NT2/D1 (cell line): ENCODE measurements at regions not wholly inside any gene's neighbourhood (a gene's known extent, or its start where the extent isn't known, plus 50 kb on each side); places are given as distances from the start of the nearest gene placed in this dataset.
A peak's percentile ranks its signal among the peaks of the same experiment; 100 is the strongest.

Experiments
- DNase-seq: peaks from one replicate; pipeline ENCODE4 v3.0.0-alpha.2; 2011; ENCODE audit warnings: low read depth, low spot score
- H3K27me3 ChIP-seq: 2 replicates; pipeline ENCODE4 v1.6.0; 2011; ENCODE audit warnings: mild to moderate bottlenecking; ENCODE audit not compliant: insufficient read length, insufficient read depth
- H3K36me3 ChIP-seq: 2 replicates; pipeline ENCODE4 v1.6.1; 2011; ENCODE audit warnings: mild to moderate bottlenecking, low read length, mixed read lengths; ENCODE audit not compliant: insufficient read depth, insufficient read length
- H3K4me1 ChIP-seq: 2 replicates; pipeline ENCODE4 v1.5.1; 2011; ENCODE audit not compliant: insufficient read depth, insufficient read length
- H3K4me3 ChIP-seq: 2 replicates; pipeline ENCODE4 v1.5.1; 2011; ENCODE audit warnings: low read depth; ENCODE audit not compliant: insufficient read length
- H3K9ac ChIP-seq: 2 replicates; pipeline ENCODE4 v1.6.0; 2011; ENCODE audit warnings: low read depth; ENCODE audit not compliant: insufficient read length
- H3K9me3 ChIP-seq: 2 replicates; pipeline ENCODE4 v1.5.1; 2011; ENCODE audit warnings: mild to moderate bottlenecking, low read length; ENCODE audit not compliant: insufficient read depth
- SUZ12 ChIP-seq: IDR thresholded peaks from 2 replicates; pipeline ENCODE4 v1.6.1; 2011; ENCODE audit not compliant: insufficient read length, insufficient read depth; ENCODE audit errors: extremely low read depth
- YY1 ChIP-seq: IDR thresholded peaks from 2 replicates; pipeline ENCODE4 v1.6.1; 2011; ENCODE audit not compliant: insufficient read length, insufficient read depth
- ZNF274 ChIP-seq: IDR thresholded peaks from 2 replicates; pipeline ENCODE4 v1.6.1; 2011; ENCODE audit warnings: mild to moderate bottlenecking, low read depth, low read length

- DNase-seq = no peak
- H3K36me3 ChIP-seq = no peaks in the 10 kb centered on the region
- no peaks in the 10 kb centered on the region for H3K9me3 ChIP-seq
- peaks cover 100% of the 10 kb centered on the region for H3K27me3 ChIP-seq
- H3K4me3 ChIP-seq = no peak overlapping the region
- peaks cover 6% of the 10 kb centered on the region for H3K4me1 ChIP-seq
- TF ChIP-seq SUZ12 = no peak
- no peak for TF ChIP-seq ZNF274
- no peak for TF ChIP-seq YY1
- no peak overlapping the region for H3K9ac ChIP-seq
Observed at GRCh38 chr7:155378959-155379871, 78.7 kb upstream of the EN2 start.

- no peaks in the 10 kb centered on the region for H3K9me3 ChIP-seq
- peaks cover 97% of the 10 kb centered on the region for H3K27me3 ChIP-seq
- no peaks in the 10 kb centered on the region for H3K36me3 ChIP-seq
- DNase-seq = peak; percentile 71
- no peak overlapping the region for H3K4me3 ChIP-seq
- no peak for TF ChIP-seq ZNF274
- TF ChIP-seq SUZ12 = no peak
- TF ChIP-seq YY1 = no peak
- H3K9ac ChIP-seq = no peak overlapping the region
- H3K4me1 ChIP-seq = peaks cover 6% of the 10 kb centered on the region
Observed at GRCh38 chr7:155380221-155380861, 77.6 kb upstream of the EN2 start.

- peaks cover 88% of the 10 kb centered on the region for H3K27me3 ChIP-seq
- no peak for TF ChIP-seq YY1
- peak; percentile 88 for TF ChIP-seq SUZ12
- no peak for TF ChIP-seq ZNF274
- H3K4me3 ChIP-seq = peak overlapping the region; percentile 21
Observed at GRCh38 chr7:155380976-155381851, 76.7 kb upstream of the EN2 start.

GRCh38 chr7:155381852-155382801, 75.8 kb upstream of the EN2 start:
- peak overlapping the region; percentile 50 for H3K9ac ChIP-seq
- peak overlapping the region; percentile 21 for H3K4me3 ChIP-seq
- no peaks in the 10 kb centered on the region for H3K9me3 ChIP-seq
- peaks cover 79% of the 10 kb centered on the region for H3K27me3 ChIP-seq
- DNase-seq = no peak
- H3K4me1 ChIP-seq = peaks cover 6% of the 10 kb centered on the region
- TF ChIP-seq SUZ12 (peak; percentile 54), YY1 (no peak)
- H3K36me3 ChIP-seq = no peaks in the 10 kb centered on the region

More at GRCh38 chr7:155380976-155381851, 76.7 kb upstream of the EN2 start:
- no peak for DNase-seq
- H3K9ac ChIP-seq = peak overlapping the region; percentile 32
- no peaks in the 10 kb centered on the region for H3K36me3 ChIP-seq
- peaks cover 6% of the 10 kb centered on the region for H3K4me1 ChIP-seq
- H3K9me3 ChIP-seq = no peaks in the 10 kb centered on the region

- Histone ChIP-seq H3K4me3 (no peak overlapping the region), H3K27me3 (peaks cover 72% of the 10 kb centered on the region), H3K9ac (no peak overlapping the region), H3K4me1 (peaks cover 8% of the 10 kb centered on the region), H3K9me3 (no peaks in the 10 kb centered on the region), H3K36me3 (no peaks in the 10 kb centered on the region)
- DNase-seq = no peak
- TF ChIP-seq SUZ12 (no peak), ZNF274 (no peak), YY1 (no peak)
Observed at GRCh38 chr7:155382802-155383171, 75.1 kb upstream of the EN2 start.

GRCh38 chr7:155383756-155384491, 74.0 kb upstream of the EN2 start:
- H3K9me3 ChIP-seq = no peaks in the 10 kb centered on the region
- TF ChIP-seq SUZ12 (no peak), YY1 (no peak), ZNF274 (no peak)
- H3K4me3 ChIP-seq = no peak overlapping the region
- peaks cover 8% of the 10 kb centered on the region for H3K4me1 ChIP-seq
- peaks cover 61% of the 10 kb centered on the region for H3K27me3 ChIP-seq
- H3K9ac ChIP-seq = no peak overlapping the region
- no peaks in the 10 kb centered on the region for H3K36me3 ChIP-seq
- no peak for DNase-seq
